GM23338 (cell line): ENCODE measurements at regions not wholly inside any gene's neighbourhood (a gene's known extent, or its start where the extent isn't known, plus 50 kb on each side); places are given as distances from the start of the nearest gene placed in this dataset.

Experiments used
- ATAC-seq: fragments of 200-7000 bp; cut with Tn5 transposase; 3 replicates; pipeline ENCODE4 v1.9.1; 2020
- DNase-seq: peaks from one replicate; pipeline ENCODE4 v3.0.0-alpha.2; 2015; ENCODE audit warnings: low spot score
- H2AFZ ChIP-seq: fragments of 200-600 bp; sonication (generic); 2 replicates; pipeline ENCODE4 v1.8.0; 2016; ENCODE audit warnings: antibody characterized with exemption, mild to moderate bottlenecking, moderate library complexity
- H3F3A ChIP-seq: fragments of 200-600 bp; sonication (generic); replicated peaks from 2 replicates; pipeline ENCODE4 v1.8.0; 2017; ENCODE audit warnings: antibody characterized with exemption, mixed run types, low read depth
- H3K27ac ChIP-seq: fragments of 200-600 bp; sonication (generic); 2 replicates; pipeline ENCODE4 v1.6.1; 2016; ENCODE audit warnings: low read depth
- H3K27me3 ChIP-seq: fragments of 200-600 bp; sonication (generic); 2 replicates; pipeline ENCODE4 v1.8.0; 2016; ENCODE audit warnings: mild to moderate bottlenecking, mixed run types, moderate library complexity; ENCODE audit not compliant: insufficient read depth
- H3K36me3 ChIP-seq: fragments of 200-600 bp; sonication (generic); 2 replicates; pipeline ENCODE4 v1.8.0; 2016; ENCODE audit warnings: mild to moderate bottlenecking; ENCODE audit not compliant: insufficient read depth
- H3K4me1 ChIP-seq: fragments of 200-600 bp; sonication (generic); 2 replicates; pipeline ENCODE4 v1.8.0; 2016; ENCODE audit warnings: mild to moderate bottlenecking, moderate library complexity; ENCODE audit not compliant: insufficient read depth
- H3K4me2 ChIP-seq: fragments of 200-600 bp; sonication (generic); 2 replicates; pipeline ENCODE4 v1.7.1; 2017; ENCODE audit warnings: mixed run types
- H3K4me3 ChIP-seq: fragments of 200-600 bp; sonication (generic); 2 replicates; pipeline ENCODE4 v1.6.1; 2016; ENCODE audit warnings: mixed run types
- H3K79me2 ChIP-seq: fragments of 200-600 bp; sonication (generic); replicated peaks from 2 replicates; pipeline ENCODE4 v1.8.0; 2017; ENCODE audit warnings: mild to moderate bottlenecking; ENCODE audit not compliant: insufficient read depth
- H3K9me2 ChIP-seq: fragments of 200-600 bp; sonication (generic); 2 replicates; pipeline ENCODE4 v1.8.0; 2017; ENCODE audit not compliant: insufficient read depth
- H4K20me1 ChIP-seq: fragments of 200-600 bp; sonication (generic); replicated peaks from 2 replicates; pipeline ENCODE4 v1.8.0; 2017; ENCODE audit warnings: mild to moderate bottlenecking; ENCODE audit not compliant: insufficient read depth
- H3K27ac Mint-ChIP-seq: 2 replicates; pipeline ENCODE4 v1.8.0; 2020; ENCODE audit warnings: inconsistent platforms, mild to moderate bottlenecking, moderate library complexity, mixed read lengths
- H3K27me3 Mint-ChIP-seq: 3 replicates; pipeline ENCODE4 v1.8.0; 2022; ENCODE audit warnings: low read depth, mild to moderate bottlenecking, moderate library complexity, mixed read lengths, inconsistent platforms; ENCODE audit not compliant: insufficient read depth, poor library complexity
- H3K36me3 Mint-ChIP-seq: 3 replicates; pipeline ENCODE4 v1.8.0; 2021; ENCODE audit warnings: low read depth, mild to moderate bottlenecking, inconsistent platforms, moderate library complexity, mixed read lengths
- H3K4me1 Mint-ChIP-seq: 3 replicates; pipeline ENCODE4 v1.8.0; 2020; ENCODE audit warnings: mild to moderate bottlenecking, inconsistent platforms, mixed read lengths
- H3K4me3 Mint-ChIP-seq: 3 replicates; pipeline ENCODE4 v1.8.0; 2021; ENCODE audit warnings: moderate library complexity, mild to moderate bottlenecking, inconsistent platforms, mixed read lengths
- H3K9me3 Mint-ChIP-seq: 3 replicates; pipeline ENCODE4 v1.8.0; 2020; ENCODE audit warnings: moderate library complexity, mild to moderate bottlenecking, inconsistent platforms, mixed read lengths
- CTCF ChIP-seq, 2 experiments: fragments of 200-600 bp in 1 of 2; sonication (generic) in 1 of 2; conservative IDR thresholded peaks; 2 replicates each; pipeline versions ENCODE4 v1.5.1 to v1.6.1; 2016 to 2017; ENCODE audit warnings: antibody characterized with exemption in 2 of 2, low read depth in 2 of 2, mild to moderate bottlenecking in 2 of 2, moderate library complexity in 1 of 2
- JUNB ChIP-seq: IDR thresholded peaks from one replicate; pipeline ENCODE4 v1.6.1; 2016; ENCODE audit warnings: antibody characterized with exemption; ENCODE audit not compliant: unreplicated experiment
- POLR2AphosphoS5 ChIP-seq: IDR thresholded peaks from 2 replicates; pipeline ENCODE4 v1.6.1; 2016; ENCODE audit warnings: antibody characterized with exemption, low read depth
- STAT1 ChIP-seq: IDR thresholded peaks from one replicate; pipeline ENCODE4 v1.6.1; 2016; ENCODE audit warnings: antibody characterized with exemption; ENCODE audit not compliant: unreplicated experiment
- ZNF462 ChIP-seq: fragments of 250-450 bp; sonication (Bioruptor Pico); IDR thresholded peaks from 2 replicates; pipeline ENCODE4 v1.5.0; 2020; ENCODE audit warnings: mild to moderate bottlenecking, moderate library complexity

- H3K27ac Mint-ChIP-seq, result no peak overlapping the region
- Histone ChIP-seq H3K4me2 (no peak overlapping the region), H3K4me1 (peaks cover 7% of the 10 kb centered on the region), H3K27me3 (no peaks in the 10 kb centered on the region), H3K79me2 (no peaks in the 10 kb centered on the region), H2AFZ (peak overlapping the region; percentile 45; the same call in 1 of the 2 replicates), H3K36me3 (no peaks in the 10 kb centered on the region), H3K27ac (no peak overlapping the region), H3K4me3 (no peak overlapping the region), H4K20me1 (no peaks in the 10 kb centered on the region), H3K9me2 (peaks cover 29% of the 10 kb centered on the region; the same call in 1 of the 2 replicates), H3F3A (no peaks in the 10 kb centered on the region)
- no peak for TF ChIP-seq POLR2AphosphoS5
- TF ChIP-seq ZNF462 (CRISPR knock-in tag), result no peak
- no peak for TF ChIP-seq CTCF (conservative IDR thresholded peaks at IDR 0.05; ENCODE audit: low read depth in 2 of 2)
- no peak for TF ChIP-seq JUNB
- TF ChIP-seq STAT1, result no peak
- peaks cover 9% of the 10 kb centered on the region; the same call in 2 of the 3 replicates for H3K4me1 Mint-ChIP-seq
- H3K27me3 Mint-ChIP-seq, result no peaks in the 10 kb centered on the region
- no peak for DNase-seq
- H3K9me3 Mint-ChIP-seq, result no peaks in the 10 kb centered on the region
- H3K4me3 Mint-ChIP-seq, result no peak overlapping the region
- no peaks in the 10 kb centered on the region for H3K36me3 Mint-ChIP-seq
- no peak for ATAC-seq
These were observed 116.1 kb upstream of the ZNF827 start for GRCh38 chr4:146054676-146055075.
